ENCODE measurements at regions not wholly inside any gene's neighbourhood (a gene's known extent, or its start where the extent isn't known, plus 50 kb on each side); places are given as distances from the start of the nearest gene placed in this dataset.

DNA sequence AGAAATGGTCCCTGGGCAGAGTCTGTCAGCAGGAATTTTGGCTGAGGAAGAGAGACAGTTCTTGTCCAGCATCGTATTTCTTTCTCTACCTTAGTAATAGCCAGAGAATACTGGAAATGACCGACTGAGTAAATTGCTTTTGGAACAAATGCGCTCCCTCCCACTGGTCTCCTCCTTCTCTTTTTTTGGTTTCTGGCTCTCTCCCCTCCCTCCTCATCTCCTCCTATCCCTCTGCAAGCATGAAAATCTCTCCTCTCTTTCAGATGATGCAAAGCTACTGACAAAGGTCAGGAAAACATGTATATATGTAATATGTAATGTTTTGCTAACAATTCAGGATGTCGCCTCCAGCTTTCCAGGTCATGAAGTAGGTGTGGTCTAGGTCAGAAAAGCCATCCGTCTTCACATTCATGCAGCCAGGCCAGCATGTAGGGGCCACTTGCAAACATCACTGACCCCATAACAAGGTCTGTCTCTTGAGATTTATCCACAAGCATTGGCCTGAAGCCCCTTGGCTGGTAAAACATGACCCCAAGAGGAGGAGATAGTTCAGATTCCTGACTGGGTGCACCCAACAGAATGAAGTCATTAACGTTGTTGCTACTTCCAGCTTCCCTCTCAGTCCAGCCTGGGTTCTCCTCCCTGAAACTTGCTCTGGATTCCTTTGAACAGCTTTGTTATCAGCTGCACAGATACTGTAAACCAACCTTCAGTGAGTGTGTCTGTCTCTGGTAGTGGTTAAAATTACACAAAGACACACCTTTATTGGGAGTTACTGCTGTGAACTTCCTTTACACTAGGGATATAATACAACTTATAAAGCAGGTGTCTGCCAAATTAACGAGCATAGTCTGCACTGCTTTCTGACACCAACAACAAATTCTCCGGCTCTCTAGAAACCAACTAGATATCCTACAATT, 864.4 kb upstream of the KLHL29 start (continued):
- no peak for TF ChIP-seq PTBP1 (IDR thresholded peaks at IDR 0.05; ENCODE audit: low read depth, low read length, poor library complexity, severe bottlenecking)

DNA sequence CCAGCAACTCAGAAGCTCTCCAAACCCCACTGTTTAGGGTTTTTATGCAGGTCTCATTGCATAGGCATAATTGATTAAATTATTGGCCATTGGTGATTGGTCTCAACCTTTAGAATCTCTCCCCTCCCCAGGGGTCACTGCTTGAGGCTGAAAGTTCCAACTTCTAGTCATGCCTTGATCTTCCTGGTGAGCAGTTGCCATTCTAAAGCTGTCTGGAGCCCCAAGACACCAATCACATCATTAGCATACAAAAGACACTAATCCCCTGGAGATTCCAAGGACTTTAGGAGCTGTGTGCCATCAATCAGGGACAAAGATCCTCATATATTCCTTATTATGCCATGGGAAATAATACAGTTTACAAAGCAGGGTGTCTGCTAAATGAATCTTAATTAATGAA, 863.4 kb upstream of the KLHL29 start:
- Histone ChIP-seq H3K27ac (ENCODE audit: extremely low read length, insufficient read depth, low read length) (no peak overlapping the region), H4K20me1 (ENCODE audit: insufficient read depth, low read length) (no peaks in the 10 kb centered on the region), H3K27me3 (ENCODE audit: control insufficient read depth in 1 of 2, insufficient read depth in 2 of 2, low read length in 2 of 2) (no peaks in the 10 kb centered on the region), H3K4me3 (replicated peaks in 1 of 3; ENCODE audit: insufficient read depth in 1 of 3, low read depth in 2 of 3, low read length in 3 of 3) (no peak overlapping the region), H3K9ac (ENCODE audit: insufficient read depth, low read depth, low read length) (no peak overlapping the region), H3K4me1 (ENCODE audit: insufficient read depth, low read length) (no peaks in the 10 kb centered on the region), H3K9me3 (ENCODE audit: low read length) (peaks cover 73% of the 10 kb centered on the region), H3K36me3 (replicated peaks in 1 of 2; ENCODE audit: control insufficient read depth in 1 of 2, insufficient read depth in 2 of 2, low read length in 2 of 2) (no peaks in the 10 kb centered on the region), H3K79me2 (ENCODE audit: insufficient read depth, low read length) (no peaks in the 10 kb centered on the region), H3K4me2 (ENCODE audit: low read depth, low read length) (no peak overlapping the region), H2AFZ (ENCODE audit: low read length) (no peak overlapping the region)
- in situ Hi-C loops (cut with HindIII; ENCODE audit: extremely low pct_ligation_motif_present, low pct_unique_long_range_greater_than_20kb), result no loop called here
- BruUV-seq (replicated peaks), result no TSS peak
- DNase-seq (ENCODE audit: low spot score), result no peak
- POLR2A ChIA-PET, result no interaction called here
- intact Hi-C loops (cut with micrococcal nuclease; ENCODE audit: unreplicated experiment), result no loop called here
- TF ChIP-seq, protein P1, sequence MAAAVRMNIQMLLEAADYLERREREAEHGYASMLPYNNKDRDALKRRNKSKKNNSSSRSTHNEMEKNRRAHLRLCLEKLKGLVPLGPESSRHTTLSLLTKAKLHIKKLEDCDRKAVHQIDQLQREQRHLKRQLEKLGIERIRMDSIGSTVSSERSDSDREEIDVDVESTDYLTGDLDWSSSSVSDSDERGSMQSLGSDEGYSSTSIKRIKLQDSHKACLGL (CRISPR knock-in tag; IDR thresholded peaks at IDR 0.05), result no peak
- TF ChIP-seq POLR2AphosphoS5 (IDR thresholded peaks at IDR 0.05; ENCODE audit: low read depth, low read length) (no peak), ZNF569 (CRISPR knock-in tag; IDR thresholded peaks at IDR 0.05; ENCODE audit: borderline replicate concordance) (no peak), RXRA (CRISPR knock-in tag; IDR thresholded peaks at IDR 0.05) (no peak), SALL2 (CRISPR knock-in tag; IDR thresholded peaks at IDR 0.05) (no peak), SPEN (CRISPR knock-in tag; IDR thresholded peaks at IDR 0.05; ENCODE audit: low read depth) (no peak), ZNF468 (CRISPR knock-in tag; IDR thresholded peaks at IDR 0.05) (no peak), ATRX (CRISPR knock-in tag; IDR thresholded peaks at IDR 0.05; ENCODE audit: borderline replicate concordance) (no peak), RFXAP (CRISPR knock-in tag; IDR thresholded peaks at IDR 0.05; ENCODE audit: borderline replicate concordance) (no peak), ARID2 (CRISPR knock-in tag; IDR thresholded peaks at IDR 0.05; ENCODE audit: borderline replicate concordance) (no peak), CBFB (CRISPR knock-in tag; IDR thresholded peaks at IDR 0.05) (no peak), ZNF282 (IDR thresholded peaks at IDR 0.05; ENCODE audit: partially characterized antibody) (no peak), ZC3H13 (CRISPR knock-in tag; IDR thresholded peaks at IDR 0.05) (no peak), NFATC3 (CRISPR knock-in tag; IDR thresholded peaks at IDR 0.05) (no peak), ZNF451 (CRISPR knock-in tag; IDR thresholded peaks at IDR 0.05) (no peak), DNMT3B (CRISPR knock-in tag; conservative IDR thresholded peaks at IDR 0.05) (no peak), ZNF260 (CRISPR knock-in tag; IDR thresholded peaks at IDR 0.05; ENCODE audit: borderline replicate concordance, low read depth) (no peak), HCFC1 (IDR thresholded peaks at IDR 0.05; ENCODE audit: low read depth, low read length) (no peak)
- TF ChIP-seq, protein P2, sequence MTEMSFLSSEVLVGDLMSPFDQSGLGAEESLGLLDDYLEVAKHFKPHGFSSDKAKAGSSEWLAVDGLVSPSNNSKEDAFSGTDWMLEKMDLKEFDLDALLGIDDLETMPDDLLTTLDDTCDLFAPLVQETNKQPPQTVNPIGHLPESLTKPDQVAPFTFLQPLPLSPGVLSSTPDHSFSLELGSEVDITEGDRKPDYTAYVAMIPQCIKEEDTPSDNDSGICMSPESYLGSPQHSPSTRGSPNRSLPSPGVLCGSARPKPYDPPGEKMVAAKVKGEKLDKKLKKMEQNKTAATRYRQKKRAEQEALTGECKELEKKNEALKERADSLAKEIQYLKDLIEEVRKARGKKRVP (CRISPR knock-in tag; IDR thresholded peaks at IDR 0.05), result no peak
- TF ChIP-seq, protein P3, sequence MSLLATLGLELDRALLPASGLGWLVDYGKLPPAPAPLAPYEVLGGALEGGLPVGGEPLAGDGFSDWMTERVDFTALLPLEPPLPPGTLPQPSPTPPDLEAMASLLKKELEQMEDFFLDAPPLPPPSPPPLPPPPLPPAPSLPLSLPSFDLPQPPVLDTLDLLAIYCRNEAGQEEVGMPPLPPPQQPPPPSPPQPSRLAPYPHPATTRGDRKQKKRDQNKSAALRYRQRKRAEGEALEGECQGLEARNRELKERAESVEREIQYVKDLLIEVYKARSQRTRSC (CRISPR knock-in tag; IDR thresholded peaks at IDR 0.05; ENCODE audit: low read depth), result no peak
- no peak for ATAC-seq
- no peak for FAIRE-seq
- CTCF ChIA-PET (ENCODE audit: low intra/inter-chr PET ratio, low total read pairs), result no interaction called here

Data from HepG2 (cell line).